Renal pelvis (tissue), 1 donor: ENCODE measurements at regions not wholly inside any gene's neighbourhood (a gene's known extent, or its start where the extent isn't known, plus 50 kb on each side); places are given as distances from the start of the nearest gene placed in this dataset.

Experiments used
- DNase-seq: peaks from one replicate; pipeline ENCODE4 v3.0.0-alpha.2; 2013

DNA sequence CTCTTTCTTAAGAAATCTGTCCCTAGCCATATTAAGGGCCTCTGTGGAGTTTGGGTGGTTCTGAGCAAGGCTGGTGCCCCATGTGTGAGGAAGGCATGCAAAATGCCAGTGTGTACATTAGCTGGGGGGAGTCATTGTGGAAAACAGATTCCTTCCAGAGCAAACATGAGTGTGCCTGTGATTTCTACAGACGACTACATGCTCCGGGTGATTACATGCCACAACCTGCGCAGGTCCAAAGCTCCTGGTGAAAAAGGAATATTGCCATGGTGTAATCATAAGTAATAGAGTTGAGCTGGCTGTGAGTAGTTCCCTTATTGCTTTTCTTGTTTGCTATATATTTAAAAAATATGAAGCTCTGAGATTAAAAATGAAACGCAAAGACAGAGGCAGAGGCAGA is 102.1 kb downstream of the ACER2 start:
- no peak for DNase-seq
